Fibroblast of mammary gland (primary cell): ENCODE measurements at regions not wholly inside any gene's neighbourhood (a gene's known extent, or its start where the extent isn't known, plus 50 kb on each side); places are given as distances from the start of the nearest gene placed in this dataset.

Experiments used
- DNase-seq: peaks from one replicate; pipeline ENCODE4 v3.0.0-alpha.2; 2010; ENCODE audit warnings: low read depth
- H3K4me3 ChIP-seq: 2 replicates; pipeline ENCODE4 v1.5.1; 2011; ENCODE audit warnings: low read depth, mild to moderate bottlenecking, low read length, moderate library complexity; ENCODE audit not compliant: control insufficient read depth
- TF ChIP-seq, protein P1 (sequence below): conservative IDR thresholded peaks from 2 replicates; pipeline ENCODE4 v1.5.1; 2011; ENCODE audit warnings: low read depth, low read length, inconsistent platforms; ENCODE audit not compliant: control insufficient read depth, insufficient read depth

DNA sequence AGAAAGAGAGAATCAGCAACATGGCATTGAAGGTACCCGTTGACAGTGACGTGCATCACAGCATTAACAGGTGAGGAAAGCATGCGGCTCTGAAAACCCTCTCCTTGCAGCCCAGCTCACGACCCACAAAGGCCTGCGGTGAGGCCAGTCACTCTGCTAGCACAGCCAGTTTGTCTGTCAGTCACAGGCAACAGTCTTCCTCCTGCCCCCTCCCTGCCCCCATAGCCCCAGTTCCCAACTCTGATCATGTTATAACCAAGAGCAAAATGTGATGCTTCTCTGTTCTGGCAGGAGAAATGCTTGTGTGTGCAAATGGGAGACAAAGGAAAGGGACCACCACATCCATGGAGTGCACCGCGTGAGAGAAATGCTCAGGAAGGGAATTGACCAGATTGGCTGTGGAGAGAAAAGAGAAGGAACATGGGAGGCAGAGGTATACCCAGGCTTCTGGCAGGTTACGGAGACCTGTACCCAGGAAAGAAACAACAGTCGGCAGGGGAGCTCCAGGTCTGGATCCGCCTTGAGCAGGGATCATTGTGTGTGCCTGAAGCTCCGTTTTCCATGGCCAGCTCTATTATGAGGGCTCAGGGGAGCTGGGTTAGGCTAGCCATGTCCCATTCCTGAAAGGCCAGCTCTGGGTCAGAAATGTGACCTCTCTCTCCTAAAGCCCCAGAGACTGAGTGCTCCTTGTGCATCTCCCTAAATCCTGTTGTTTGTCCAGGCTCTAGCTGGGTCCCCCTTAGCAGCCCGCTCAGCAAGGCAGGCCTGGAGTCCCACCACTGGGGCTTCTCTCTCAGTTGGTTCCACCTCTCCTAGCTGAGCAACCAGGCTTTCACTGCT lies 139.7 kb upstream of the MAMLD1 start:
- no peak for DNase-seq
- TF ChIP-seq, protein P1, sequence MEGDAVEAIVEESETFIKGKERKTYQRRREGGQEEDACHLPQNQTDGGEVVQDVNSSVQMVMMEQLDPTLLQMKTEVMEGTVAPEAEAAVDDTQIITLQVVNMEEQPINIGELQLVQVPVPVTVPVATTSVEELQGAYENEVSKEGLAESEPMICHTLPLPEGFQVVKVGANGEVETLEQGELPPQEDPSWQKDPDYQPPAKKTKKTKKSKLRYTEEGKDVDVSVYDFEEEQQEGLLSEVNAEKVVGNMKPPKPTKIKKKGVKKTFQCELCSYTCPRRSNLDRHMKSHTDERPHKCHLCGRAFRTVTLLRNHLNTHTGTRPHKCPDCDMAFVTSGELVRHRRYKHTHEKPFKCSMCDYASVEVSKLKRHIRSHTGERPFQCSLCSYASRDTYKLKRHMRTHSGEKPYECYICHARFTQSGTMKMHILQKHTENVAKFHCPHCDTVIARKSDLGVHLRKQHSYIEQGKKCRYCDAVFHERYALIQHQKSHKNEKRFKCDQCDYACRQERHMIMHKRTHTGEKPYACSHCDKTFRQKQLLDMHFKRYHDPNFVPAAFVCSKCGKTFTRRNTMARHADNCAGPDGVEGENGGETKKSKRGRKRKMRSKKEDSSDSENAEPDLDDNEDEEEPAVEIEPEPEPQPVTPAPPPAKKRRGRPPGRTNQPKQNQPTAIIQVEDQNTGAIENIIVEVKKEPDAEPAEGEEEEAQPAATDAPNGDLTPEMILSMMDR, result no peak
- no peak overlapping the region for H3K4me3 ChIP-seq

DNA sequence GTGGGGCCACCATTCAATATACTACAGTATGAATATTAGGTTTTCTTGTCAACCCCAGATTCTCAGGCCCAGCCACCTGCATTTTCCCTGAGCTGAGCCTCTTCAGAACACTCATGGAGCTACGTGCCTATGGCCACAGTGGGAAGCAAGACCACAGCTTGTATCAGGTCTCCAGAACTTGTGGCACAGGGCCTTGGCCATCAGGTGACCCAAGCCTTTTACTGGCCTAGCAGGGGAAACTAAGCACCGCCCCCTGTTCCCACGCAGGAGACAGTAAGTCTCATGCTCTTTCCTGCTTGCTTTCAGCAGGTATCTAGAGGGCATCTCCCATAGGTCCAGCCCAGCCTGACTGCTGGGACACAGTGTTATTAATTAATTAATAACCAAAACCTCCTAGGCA lies 138.4 kb upstream of the MAMLD1 start:
- TF ChIP-seq, protein P1, result no peak
- no peak overlapping the region for H3K4me3 ChIP-seq
- no peak for DNase-seq

DNA sequence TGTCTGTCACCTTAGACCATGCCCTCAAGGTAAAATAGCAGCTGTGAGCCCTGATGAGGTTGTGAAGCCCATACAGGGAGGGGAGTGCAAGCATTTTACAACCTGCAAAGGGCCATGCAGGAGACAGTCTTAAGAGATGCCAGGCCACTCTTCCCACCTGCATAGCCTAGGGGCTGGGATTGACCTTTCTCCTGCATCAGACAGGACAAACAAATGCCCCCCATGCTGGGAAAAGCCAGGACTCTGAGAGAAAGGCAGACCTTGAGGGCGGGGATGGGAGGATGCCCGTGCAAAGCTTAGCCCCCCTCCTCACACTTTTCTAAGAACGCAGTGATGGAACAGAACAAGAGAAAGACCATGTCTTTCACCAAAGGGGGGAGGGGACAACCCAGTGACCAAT lies 137.9 kb upstream of the MAMLD1 start:
- H3K4me3 ChIP-seq, result no peak overlapping the region
- TF ChIP-seq, protein P1, result no peak
- no peak for DNase-seq

DNA sequence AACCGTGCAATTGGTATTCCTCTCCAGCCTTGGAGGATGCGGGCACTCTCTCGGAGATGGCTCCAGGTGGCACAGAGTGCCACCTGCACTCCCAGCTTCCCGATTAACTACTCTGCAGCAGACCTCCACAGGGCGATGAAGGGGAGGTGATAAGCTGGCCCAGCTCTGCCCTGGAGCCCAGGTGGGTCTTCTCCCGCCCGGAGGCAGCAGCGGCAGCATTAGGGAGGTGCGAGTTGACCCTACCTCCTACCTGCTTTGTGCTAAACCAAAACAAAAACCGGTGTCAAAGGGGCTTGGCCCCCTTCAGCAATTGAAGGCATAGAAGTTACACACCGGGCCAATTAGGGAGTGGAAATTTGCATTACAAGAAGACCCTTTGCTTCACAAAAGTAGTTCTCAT lies 137.4 kb upstream of the MAMLD1 start:
- TF ChIP-seq, protein P1, result no peak
- no peak overlapping the region for H3K4me3 ChIP-seq

DNA sequence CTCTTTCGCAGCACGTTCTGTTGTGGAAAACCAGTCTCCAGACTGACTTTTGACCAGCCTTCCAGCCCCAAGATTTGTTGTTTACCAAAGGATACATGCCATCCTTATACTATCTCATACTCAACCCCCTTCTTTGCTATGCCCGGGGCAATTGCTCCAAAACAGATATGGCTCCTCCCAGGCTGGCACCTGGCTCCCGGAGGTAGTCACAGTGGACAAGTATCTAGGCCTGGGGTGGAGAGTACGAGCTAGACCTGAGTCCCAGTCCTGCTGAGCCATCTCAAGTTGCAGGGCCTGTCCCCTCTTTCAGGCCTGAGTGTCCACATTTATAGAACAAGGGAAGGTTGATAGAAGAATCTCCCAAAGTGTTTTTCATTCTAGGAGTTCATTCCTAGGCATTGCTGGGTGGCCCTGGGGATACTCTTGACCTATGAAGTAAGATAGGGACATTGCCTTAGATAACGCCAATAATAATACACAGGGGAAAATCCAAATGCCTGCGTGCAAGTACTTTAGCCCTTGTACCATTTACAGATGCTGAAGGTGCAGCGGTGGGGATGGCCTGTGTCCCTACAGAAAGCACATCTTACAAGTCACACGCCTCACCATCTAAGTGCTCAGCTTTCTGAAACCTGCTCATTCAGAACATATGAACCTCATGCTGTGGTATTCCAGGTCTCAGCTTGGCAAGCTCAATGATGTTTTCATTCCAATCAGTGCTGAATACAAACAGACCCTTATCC lies 136.7 kb upstream of the MAMLD1 start:
- TF ChIP-seq, protein P1, result no peak
- H3K4me3 ChIP-seq, result no peak overlapping the region
- DNase-seq, result no peak

More for the DNA sequence above, 137.4 kb upstream of the MAMLD1 start:
- no peak for DNase-seq

DNA sequence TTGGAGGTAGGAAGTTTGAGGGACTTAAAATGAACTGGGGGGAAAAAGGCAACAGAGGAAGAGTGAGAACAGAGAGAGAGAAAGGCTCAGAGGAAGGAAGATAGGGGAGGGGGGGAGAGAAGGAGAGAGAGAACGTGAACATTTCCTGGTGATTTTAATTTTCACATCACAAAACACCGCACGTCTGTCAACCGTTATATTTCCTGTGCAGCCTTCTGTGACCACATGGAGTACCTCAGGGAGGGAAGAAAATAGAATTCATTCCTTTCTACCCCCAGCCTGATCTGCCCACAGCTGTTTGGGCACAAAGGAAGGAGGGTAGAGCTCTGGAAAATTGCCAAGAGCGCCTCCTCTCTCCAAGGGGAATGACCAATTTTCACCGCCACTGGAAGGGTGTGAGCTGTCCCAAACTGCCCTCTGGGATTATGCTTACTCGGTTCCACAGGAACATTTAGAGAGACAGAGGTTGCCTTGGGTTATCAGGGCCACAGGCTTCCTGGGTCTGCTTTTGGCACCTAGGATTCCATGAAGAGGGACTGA lies 135.7 kb upstream of the MAMLD1 start:
- DNase-seq, result no peak
- TF ChIP-seq, protein P1, result no peak
- H3K4me3 ChIP-seq, result no peak overlapping the region
